Kidney (tissue), 13 donors: ENCODE measurements at regions not wholly inside any gene's neighbourhood (a gene's known extent, or its start where the extent isn't known, plus 50 kb on each side); places are given as distances from the start of the nearest gene placed in this dataset.

Experiments
- DNase-seq, 5 donors: peaks; one replicate each; pipeline ENCODE4 v3.0.0-alpha.2; 2013 to 2020
- FAIRE-seq: peaks from 2 replicates; lab custom pipeline; 2012; peaks lifted over from hg19 to GRCh38; lab: Jason Lieb, UNC
- H3K27ac ChIP-seq, 2 donors: one replicate each; pipeline ENCODE4 v1.7.0; 2013; ENCODE audit warnings: low read depth in 2 of 2, low read length in 2 of 2, inconsistent platforms in 1 of 2
- H3K27me3 ChIP-seq: one replicate; pipeline ENCODE4 v1.7.1; 2013; ENCODE audit warnings: low read length, inconsistent platforms; ENCODE audit not compliant: control insufficient read depth, insufficient read depth
- H3K36me3 ChIP-seq, 3 donors: one replicate each; pipeline versions ENCODE4 v1.7.0 to v1.7.1; 2013; ENCODE audit warnings: low read length in 3 of 3, control low read depth in 1 of 3, inconsistent platforms in 1 of 3; ENCODE audit not compliant: insufficient read depth in 3 of 3, control insufficient read depth in 2 of 3
- H3K4me1 ChIP-seq, 3 donors: one replicate each; pipeline versions ENCODE4 v1.7.0 to v1.7.1; 2013; ENCODE audit warnings: low read length in 3 of 3, inconsistent platforms in 1 of 3, low read depth in 1 of 3; ENCODE audit not compliant: control insufficient read depth in 2 of 3, insufficient read depth in 2 of 3
- H3K4me3 ChIP-seq, 3 donors: one replicate each; pipeline versions ENCODE4 v1.7.0 to v1.8.1; 2013; ENCODE audit warnings: low read length in 3 of 3, control low read depth in 1 of 3, inconsistent platforms in 1 of 3
- H3K9ac ChIP-seq, 3 donors: one replicate each; pipeline versions ENCODE4 v1.7.0 to v1.7.1; 2013; ENCODE audit warnings: low read length in 3 of 3, control low read depth in 1 of 3, inconsistent platforms in 1 of 3
- H3K9me3 ChIP-seq, 3 donors: one replicate each; pipeline versions ENCODE4 v1.7.0 to v1.7.1; 2013; ENCODE audit warnings: low read length in 3 of 3, control low read depth in 1 of 3, inconsistent platforms in 1 of 3; ENCODE audit not compliant: control insufficient read depth in 2 of 3, insufficient read depth in 1 of 3
- CTCF ChIP-seq: IDR thresholded peaks from 3 replicates; pipeline ENCODE4 v1.5.1; 2012; ENCODE audit warnings: mild to moderate bottlenecking, moderate library complexity, borderline replicate concordance; ENCODE audit not compliant: insufficient read depth; ENCODE audit errors: extremely low read depth
- intact Hi-C: fragments of 100-400 bp; cut with DNase I; formaldehyde crosslinking; loops from one replicate; pipeline ENCODE4 v1.11.1; 2022
- donor health status: control.
- donor health status: control.
- donor health status: control.
- donor health status: control.
- donor health status: control.
- donor health status: DM: yes; HTN: yes; CAD: no.
- donor health status: Normal renal cell carcinoma (clear cell type).

- DNase-seq (no peak), FAIRE-seq (no peak)
- no peaks in the 10 kb centered on the region for H3K36me3 ChIP-seq
- TF ChIP-seq CTCF: no peak
- no peaks in the 10 kb centered on the region for H3K27me3 ChIP-seq
- H3K9ac ChIP-seq: no peak overlapping the region
- no peaks in the 10 kb centered on the region for H3K9me3 ChIP-seq
- H3K4me3 ChIP-seq: no peak overlapping the region
- H3K27ac ChIP-seq: no peak overlapping the region
- intact Hi-C loops: no loop called here
- H3K4me1 ChIP-seq: peaks cover 0 to 4% (median 3%) of the 10 kb centered on the region in 3 donors
Observed at GRCh38 chr3:14254812-14255702, 76.4 kb downstream of the LSM3 start.

GRCh38 chr3:14256046-14256445 is 77.4 kb downstream of the LSM3 start:
- no peak overlapping the region for H3K4me3 ChIP-seq
- no peak overlapping the region for H3K9ac ChIP-seq
- peaks cover 0 to 4% (median 3%) of the 10 kb centered on the region in 3 donors for H3K4me1 ChIP-seq
- H3K9me3 ChIP-seq: no peaks in the 10 kb centered on the region
- H3K27ac ChIP-seq: no peak overlapping the region
- FAIRE-seq (no peak), DNase-seq (no peak)
- intact Hi-C loops: no loop called here
- no peaks in the 10 kb centered on the region for H3K27me3 ChIP-seq
- no peaks in the 10 kb centered on the region for H3K36me3 ChIP-seq
- no peak for TF ChIP-seq CTCF

GRCh38 chr3:14256561-14257342 is 78.1 kb downstream of the LSM3 start:
- DNase-seq: peak in 1 of 5 donors; percentile 86
- no peak for FAIRE-seq
- Histone ChIP-seq H3K27me3 (no peaks in the 10 kb centered on the region), H3K36me3 (no peaks in the 10 kb centered on the region), H3K4me1 (peaks cover 0 to 4% (median 3%) of the 10 kb centered on the region in 3 donors), H3K4me3 (no peak overlapping the region), H3K9me3 (no peaks in the 10 kb centered on the region), H3K9ac (no peak overlapping the region), H3K27ac (no peak overlapping the region)
- TF ChIP-seq CTCF: no peak
- intact Hi-C loops: no loop called here
